K562 (cell line): ENCODE measurements at regions not wholly inside any gene's neighbourhood (a gene's known extent, or its start where the extent isn't known, plus 50 kb on each side); places are given as distances from the start of the nearest gene placed in this dataset.

ENCODE experiments used
- ATAC-seq: fragments of 200-7000 bp; cut with Tn5 transposase; 3 replicates; pipeline ENCODE4 v1.9.1; 2020; ENCODE audit warnings: moderate library complexity
- BruUV-seq: library from RNA; stranded (reverse); fragments of 400-500 nt; replicated peaks from 2 replicates; lab custom pipeline; 2021; lab: Mats Ljungman, UMichigan
- CTCF ChIA-PET: fragments of 300-600 bp; formaldehyde crosslinking; extraction: SDS; loops from one replicate; lab custom pipeline; 2021; ENCODE audit warnings: low intra/inter-chr PET ratio; lab: Yijun Ruan, JAX
- POLR2A ChIA-PET: fragments of 300-600, 350-650 bp; sonication (Branson Sonifier 250); formaldehyde crosslinking; extraction: SDS; loops from one replicate; lab custom pipeline; 2021; ENCODE audit warnings: antibody characterized with exemption, inconsistent platforms; lab: Yijun Ruan, JAX
- DNase-seq, 4 experiments: peaks; one replicate each; pipeline versions ENCODE4 v3.0.0 to v3.0.0-alpha.2; 2011 to 2018; ENCODE audit warnings: low spot score in 3 of 4, mixed read lengths in 3 of 4; ENCODE audit errors: extremely low read depth in 1 of 4
- FAIRE-seq: peaks from 2 replicates; lab custom pipeline; 2011; peaks lifted over from hg19 to GRCh38; lab: Jason Lieb, UNC
- H2AFZ ChIP-seq: 2 replicates; pipeline ENCODE4 v1.6.0; 2011; ENCODE audit warnings: low read depth, low read length, control low read depth, inconsistent platforms
- H3K27ac ChIP-seq: fragments of 200-600 bp; 3 replicates; pipeline ENCODE4 v1.8.0; 2011; ENCODE audit warnings: low read depth, mild to moderate bottlenecking, control low read depth, inconsistent platforms, low read length, moderate library complexity, mixed read lengths; ENCODE audit errors: extremely low read depth
- H3K27me3 ChIP-seq, 2 experiments: fragments of 300-600 bp in 1 of 2; 2 replicates in 1 of 2; 3 replicates in 1 of 2; pipeline versions ENCODE4 v1.6.0 to v1.8.0; 2011; ENCODE audit warnings: inconsistent platforms in 2 of 2, low read length in 2 of 2, mild to moderate bottlenecking in 1 of 2, mixed read lengths in 1 of 2, moderate library complexity in 1 of 2; ENCODE audit not compliant: control insufficient read depth in 2 of 2, insufficient read depth in 2 of 2
- H3K36me3 ChIP-seq: fragments of 300-600 bp; 3 replicates; pipeline ENCODE4 v1.8.0; 2011; ENCODE audit warnings: mild to moderate bottlenecking, low read length, inconsistent platforms; ENCODE audit not compliant: control insufficient read depth, insufficient read depth
- H3K4me1 ChIP-seq, 2 experiments: fragments of 200-600 bp in 1 of 2; replicated peaks in 1 of 2; 2 replicates in 1 of 2; 3 replicates in 1 of 2; pipeline versions ENCODE4 v1.5.1 to v1.8.0; 2011; ENCODE audit warnings: inconsistent platforms in 2 of 2, low read length in 2 of 2, mild to moderate bottlenecking in 1 of 2, mixed read lengths in 1 of 2, moderate library complexity in 1 of 2; ENCODE audit not compliant: control insufficient read depth in 2 of 2, insufficient read depth in 2 of 2
- H3K4me2 ChIP-seq: 2 replicates; pipeline ENCODE4 v1.6.1; 2011; ENCODE audit warnings: low read length, control low read depth, inconsistent platforms, mixed read lengths; ENCODE audit not compliant: insufficient read depth
- H3K4me3 ChIP-seq: fragments of 200-600 bp; sonication (generic), shearing (Covaris generic); 2 replicates; pipeline ENCODE4 v1.5.1; 2016; ENCODE audit warnings: control low read depth, inconsistent platforms
- H3K79me2 ChIP-seq: fragments of 200-600 bp; 3 replicates; pipeline ENCODE4 v1.8.0; 2011; ENCODE audit warnings: low read length, inconsistent platforms; ENCODE audit not compliant: control insufficient read depth, insufficient read depth
- H3K9ac ChIP-seq, 2 experiments: 2 replicates each; pipeline versions ENCODE4 v1.6.0 to v1.6.1; 2011; ENCODE audit warnings: low read depth in 2 of 2, low read length in 2 of 2, control low read depth in 1 of 2, inconsistent platforms in 1 of 2, mild to moderate bottlenecking in 1 of 2, mixed read lengths in 1 of 2; ENCODE audit not compliant: insufficient read depth in 1 of 2
- H3K9me1 ChIP-seq: one replicate; pipeline ENCODE4 v1.6.0; 2011; ENCODE audit warnings: inconsistent platforms, mild to moderate bottlenecking, low read length, moderate library complexity; ENCODE audit not compliant: control insufficient read depth, insufficient read depth
- H3K9me3 ChIP-seq: replicated peaks from 2 replicates; pipeline ENCODE4 v1.5.1; 2011; ENCODE audit warnings: low read depth, low read length, inconsistent platforms; ENCODE audit not compliant: control insufficient read depth, insufficient read depth
- H4K20me1 ChIP-seq: replicated peaks from 2 replicates; pipeline ENCODE4 v1.6.1; 2011; ENCODE audit warnings: low read length, inconsistent platforms, mixed read lengths; ENCODE audit not compliant: control insufficient read depth, insufficient read depth
- ATF7 ChIP-seq: fragments of 450-650 bp; IDR thresholded peaks from 2 replicates; pipeline ENCODE4 v1.7.1; 2014; ENCODE audit warnings: mild to moderate bottlenecking, moderate library complexity
- ELF2 ChIP-seq: fragments of 250-450 bp; sonication (Bioruptor Pico); IDR thresholded peaks from 2 replicates; pipeline ENCODE4 v1.5.0; 2021; ENCODE audit warnings: mild to moderate bottlenecking
- FOS ChIP-seq: IDR thresholded peaks from 3 replicates; pipeline ENCODE4 v1.6.1; 2011; ENCODE audit not compliant: insufficient read length; ENCODE audit errors: extremely low read depth
- OTX1 ChIP-seq: fragments of 450-650 bp; formaldehyde crosslinking; IDR thresholded peaks from 2 replicates; pipeline ENCODE4 v1.4.0; 2022; ENCODE audit warnings: mild to moderate bottlenecking
- POLR2A ChIP-seq: fragments of 450-650 bp; conservative IDR thresholded peaks from 2 replicates; pipeline ENCODE4 v1.6.1; 2016
- POLR3G ChIP-seq: IDR thresholded peaks from 2 replicates; pipeline ENCODE4 v1.6.1; 2011; ENCODE audit not compliant: insufficient read length, insufficient replicate concordance; ENCODE audit errors: extremely low read depth
- RUNX1 ChIP-seq: sonication (generic); IDR thresholded peaks from 2 replicates; pipeline ENCODE4 v1.6.1; 2016; ENCODE audit warnings: antibody characterized with exemption, low read depth
- SETDB1 ChIP-seq: IDR thresholded peaks from one replicate; pipeline ENCODE4 v1.6.1; 2012; ENCODE audit warnings: low read length, control low read depth, inconsistent platforms
- ZBTB5 ChIP-seq: fragments of 450-650 bp; IDR thresholded peaks from 2 replicates; pipeline ENCODE4 v1.6.1; 2017; ENCODE audit warnings: antibody characterized with exemption
- WGBS: fragments of 100-300 bp; shearing (Covaris generic); methylation state at CpG from one replicate; pipeline ENCODE4 v1.1.6; 2016; ENCODE audit warnings: low coverage, mixed read lengths; ENCODE audit not compliant: insufficient coverage; ENCODE audit errors: missing lambda C conversion rate; 5-methylcytosine and 5-hydroxymethylcytosine counted together
- in situ Hi-C: fragments of 300-500 bp; cut with MboI; formaldehyde crosslinking; loops from 4 replicates; pipeline ENCODE4 v1.15.0; 2018; ENCODE audit warnings: inconsistent platforms, mixed read lengths
- intact Hi-C: fragments of 100-400 bp; cut with micrococcal nuclease; formaldehyde crosslinking; loops from 2 replicates; pipeline ENCODE4 v1.14.2; 2022
- TF ChIP-seq, protein P1 (sequence below): fragments of 450-650 bp; formaldehyde crosslinking; IDR thresholded peaks from 2 replicates; pipeline ENCODE4 v1.4.0; 2020; ENCODE audit warnings: mild to moderate bottlenecking, moderate library complexity

DNA sequence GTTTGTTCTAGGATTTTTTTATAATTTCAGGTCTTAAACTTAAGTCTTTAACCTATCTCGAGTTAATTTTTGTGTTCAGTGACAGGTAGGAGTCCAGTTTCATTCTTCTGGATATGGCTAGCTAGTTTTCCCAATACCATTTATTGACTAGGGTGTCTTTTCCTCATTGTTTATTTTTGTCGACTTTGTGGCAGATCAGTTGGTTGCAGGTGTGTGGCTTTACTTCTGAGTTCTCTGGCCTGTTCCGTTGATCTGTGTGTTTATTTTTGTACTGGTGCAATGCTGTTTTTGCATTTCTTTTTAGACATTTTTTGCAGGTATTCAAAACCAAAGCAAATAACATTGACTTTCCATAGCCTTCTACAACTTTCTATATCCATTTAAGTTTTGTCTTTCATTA is 121.7 kb downstream of the ETNK1 start:
- no peak overlapping the region for H2AFZ ChIP-seq
- intact Hi-C loops: no loop called here
- H3K9me3 ChIP-seq: no peaks in the 10 kb centered on the region; the same call in 1 of the 2 replicates
- ChIA-PET POLR2A (no interaction called here), CTCF (interaction anchor here (0.7 kb wide), 1 partner anchor 8 kb away, joined by 3 read pairs; no protein-coding TSS in a partner anchor)
- no peak overlapping the region for H3K4me3 ChIP-seq
- no peaks in the 10 kb centered on the region for H4K20me1 ChIP-seq
- H3K27ac ChIP-seq: no peak overlapping the region
- H3K27me3 ChIP-seq: peaks cover 2 to 3% of the 10 kb centered on the region in 2 experiments; a peak in 3 of 5 replicates
- in situ Hi-C loops: no loop called here
- H3K9me1 ChIP-seq: no peaks in the 10 kb centered on the region
- WGBS: 0% methylated on average over 3 of the region's 3 CpGs
- H3K4me2 ChIP-seq: no peak overlapping the region
- no peak for FAIRE-seq
- TF ChIP-seq FOS: no peak
- no peak for TF ChIP-seq SETDB1
- no peak for TF ChIP-seq POLR2A
- no peak for TF ChIP-seq POLR3G
- no peak for TF ChIP-seq ELF2 (CRISPR knock-in tag)
- TF ChIP-seq RUNX1: no peak
- TF ChIP-seq, protein P1, sequence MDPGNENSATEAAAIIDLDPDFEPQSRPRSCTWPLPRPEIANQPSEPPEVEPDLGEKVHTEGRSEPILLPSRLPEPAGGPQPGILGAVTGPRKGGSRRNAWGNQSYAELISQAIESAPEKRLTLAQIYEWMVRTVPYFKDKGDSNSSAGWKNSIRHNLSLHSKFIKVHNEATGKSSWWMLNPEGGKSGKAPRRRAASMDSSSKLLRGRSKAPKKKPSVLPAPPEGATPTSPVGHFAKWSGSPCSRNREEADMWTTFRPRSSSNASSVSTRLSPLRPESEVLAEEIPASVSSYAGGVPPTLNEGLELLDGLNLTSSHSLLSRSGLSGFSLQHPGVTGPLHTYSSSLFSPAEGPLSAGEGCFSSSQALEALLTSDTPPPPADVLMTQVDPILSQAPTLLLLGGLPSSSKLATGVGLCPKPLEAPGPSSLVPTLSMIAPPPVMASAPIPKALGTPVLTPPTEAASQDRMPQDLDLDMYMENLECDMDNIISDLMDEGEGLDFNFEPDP (CRISPR knock-in tag): no peak
- TF ChIP-seq OTX1 (CRISPR knock-in tag): no peak
- no peak for TF ChIP-seq ATF7
- no peak for TF ChIP-seq ZBTB5
- H3K9ac ChIP-seq: no peak overlapping the region
- DNase-seq: no peak
- H3K79me2 ChIP-seq: no peaks in the 10 kb centered on the region
- no peaks in the 10 kb centered on the region for H3K36me3 ChIP-seq
- H3K4me1 ChIP-seq: no peaks in the 10 kb centered on the region
- no peak for ATAC-seq
- no TSS peak for BruUV-seq
